IMR-90 (cell line): ENCODE measurements at regions not wholly inside any gene's neighbourhood (a gene's known extent, or its start where the extent isn't known, plus 50 kb on each side); places are given as distances from the start of the nearest gene placed in this dataset.
"Not testable (repeated sequence)": the region's sequence is repeated elsewhere in the genome, so short reads cannot be mapped to it uniquely, and the experiment has no call there.

ENCODE experiments used
- ATAC-seq: fragments of 200-7000 bp; cut with Tn5 transposase; 2 replicates; pipeline ENCODE4 v1.9.1; 2020; ENCODE audit warnings: low read depth, mild to moderate bottlenecking, moderate library complexity
- BruUV-seq: library from RNA; stranded (reverse); fragments of 400-500 nt; replicated peaks from 2 replicates; lab custom pipeline; 2021; lab: Mats Ljungman, UMichigan
- CTCF ChIA-PET: fragments of 300-600 bp; formaldehyde crosslinking; extraction: SDS; loops from one replicate; lab custom pipeline; 2021; ENCODE audit warnings: antibody characterized with exemption; lab: Yijun Ruan, JAX
- POLR2A ChIA-PET: fragments of 300-600 bp; sonication (Branson Sonifier 250); formaldehyde crosslinking; loops from one replicate; lab custom pipeline; 2022; ENCODE audit warnings: antibody characterized with exemption; ENCODE audit not compliant: unreplicated experiment; lab: Charles Lee
- DNase-seq: peaks from one replicate; pipeline ENCODE4 v3.0.0; 2013
- H2AFZ ChIP-seq: replicated peaks from 2 replicates; pipeline ENCODE3; 2013; ENCODE audit warnings: low read length, mild to moderate bottlenecking; ENCODE audit not compliant: poor library complexity
- H2AK5ac ChIP-seq: 2 replicates; pipeline ENCODE4 v1.6.1; 2013; ENCODE audit warnings: low read depth, low read length, inconsistent platforms
- H2AK9ac ChIP-seq: replicated peaks from 2 replicates; pipeline ENCODE3; 2013; ENCODE audit warnings: mild to moderate bottlenecking, low read depth, low read length, moderate library complexity; ENCODE audit not compliant: poor library complexity
- H2BK120ac ChIP-seq: 2 replicates; pipeline ENCODE4 v1.6.1; 2013; ENCODE audit warnings: low read depth, low read length, inconsistent platforms
- H2BK15ac ChIP-seq: 3 replicates; pipeline ENCODE4 v1.6.1; 2013; ENCODE audit warnings: low read depth, low read length, inconsistent platforms
- H2BK20ac ChIP-seq: 2 replicates; pipeline ENCODE4 v1.6.1; 2013; ENCODE audit warnings: low read depth, mild to moderate bottlenecking, inconsistent platforms, low read length, moderate library complexity
- H2BK5ac ChIP-seq: 2 replicates; pipeline ENCODE4 v1.6.1; 2013; ENCODE audit warnings: mild to moderate bottlenecking, low read depth, low read length, inconsistent platforms; ENCODE audit not compliant: poor library complexity, severe bottlenecking
- H3K14ac ChIP-seq: replicated peaks from 2 replicates; pipeline ENCODE4 v1.6.1; 2013; ENCODE audit warnings: low read depth, low read length, inconsistent platforms
- H3K18ac ChIP-seq: 2 replicates; pipeline ENCODE4 v1.6.1; 2013; ENCODE audit warnings: low read depth, low read length, control low read depth
- H3K23ac ChIP-seq: 2 replicates; pipeline ENCODE4 v1.6.1; 2013; ENCODE audit warnings: low read depth, low read length, inconsistent platforms
- H3K27ac ChIP-seq: 2 replicates; pipeline ENCODE4 v1.5.1; 2013; ENCODE audit warnings: mild to moderate bottlenecking, control low read depth, low read length; ENCODE audit not compliant: insufficient read depth
- H3K27me3 ChIP-seq: 2 replicates; pipeline ENCODE4 v1.6.1; 2013; ENCODE audit warnings: low read length; ENCODE audit not compliant: control insufficient read depth, insufficient read depth
- H3K36me3 ChIP-seq: 2 replicates; pipeline ENCODE4 v1.6.1; 2013; ENCODE audit warnings: low read length, mixed read lengths; ENCODE audit not compliant: control insufficient read depth, insufficient read depth
- H3K4ac ChIP-seq: 2 replicates; pipeline ENCODE4 v1.6.1; 2013; ENCODE audit warnings: low read depth, low read length, inconsistent platforms
- H3K4me1 ChIP-seq: 2 replicates; pipeline ENCODE4 v1.6.1; 2013; ENCODE audit warnings: low read length, mixed read lengths; ENCODE audit not compliant: control insufficient read depth, insufficient read depth
- H3K4me2 ChIP-seq: 2 replicates; pipeline ENCODE4 v1.6.1; 2013; ENCODE audit warnings: low read depth, mild to moderate bottlenecking, control low read depth, low read length, moderate library complexity
- H3K4me3 ChIP-seq: 2 replicates; pipeline ENCODE4 v1.5.1; 2013; ENCODE audit warnings: low read depth, mild to moderate bottlenecking, control low read depth, low read length, moderate library complexity; ENCODE audit not compliant: insufficient read depth
- H3K56ac ChIP-seq: 2 replicates; pipeline ENCODE4 v1.6.1; 2013; ENCODE audit warnings: low read length, inconsistent platforms; ENCODE audit not compliant: insufficient read depth; ENCODE audit errors: extremely low read depth
- H3K79me1 ChIP-seq, 2 experiments: 2 replicates each; pipeline ENCODE4 v1.6.1; 2013; ENCODE audit warnings: low read length in 2 of 2, inconsistent platforms in 1 of 2, low read depth in 1 of 2
- H3K9ac ChIP-seq: 2 replicates; pipeline ENCODE4 v1.6.1; 2013; ENCODE audit warnings: low read depth, low read length, control low read depth
- H3K9me1 ChIP-seq: 2 replicates; pipeline ENCODE4 v1.6.1; 2013; ENCODE audit warnings: low read length, inconsistent platforms; ENCODE audit not compliant: insufficient read depth
- H3K9me3 ChIP-seq: 2 replicates; pipeline ENCODE4 v1.6.1; 2013; ENCODE audit warnings: low read length; ENCODE audit not compliant: control insufficient read depth, insufficient read depth
- H4K20me1 ChIP-seq: 2 replicates; pipeline ENCODE4 v1.6.1; 2013; ENCODE audit warnings: low read length, inconsistent platforms; ENCODE audit not compliant: insufficient read depth
- H4K5ac ChIP-seq: 2 replicates; pipeline ENCODE4 v1.6.1; 2013; ENCODE audit warnings: mild to moderate bottlenecking, low read depth, low read length, control low read depth
- H4K8ac ChIP-seq, 2 experiments: 2 replicates each; pipeline ENCODE4 v1.6.1; 2013; ENCODE audit warnings: low read depth in 2 of 2, low read length in 2 of 2, control low read depth in 1 of 2, inconsistent platforms in 1 of 2
- H4K91ac ChIP-seq: 2 replicates; pipeline ENCODE4 v1.6.1; 2013; ENCODE audit warnings: low read depth, low read length, inconsistent platforms; ENCODE audit not compliant: insufficient read depth
- WGBS, 2 experiments: methylation state at CpG; one replicate each; pipeline versions ENCODE4 v1.1.5 to v1.1.7; 2013; ENCODE audit warnings: missing lambda C conversion rate in 2 of 2; ENCODE audit not compliant: insufficient read length in 1 of 2; ENCODE audit errors: extremely low coverage in 2 of 2; 5-methylcytosine and 5-hydroxymethylcytosine counted together
- dilution Hi-C: fragments of 300-500 bp; cut with HindIII; formaldehyde crosslinking; loops from one replicate; pipeline ENCODE4 v1.14.3; 2018; ENCODE audit warnings: low sequenced_read_pairs; ENCODE audit not compliant: unreplicated experiment
- in situ Hi-C: fragments of 300-500 bp; cut with MboI; formaldehyde crosslinking; loops from 3 replicates; pipeline ENCODE4 v1.14.3; 2019; ENCODE audit warnings: low sequenced_read_pairs, inconsistent platforms, mixed read lengths
- intact Hi-C: fragments of 100-400 bp; cut with micrococcal nuclease; formaldehyde crosslinking; loops from 2 replicates; pipeline ENCODE4 v1.10.0; 2022

GRCh38 chrX:10469-11458 lies 270.4 kb upstream of the PLCXD1 start:
- H3K4me3 ChIP-seq, H2AFZ ChIP-seq, in situ Hi-C loops, H2AK5ac ChIP-seq, H2AK9ac ChIP-seq, H4K5ac ChIP-seq, H3K27me3 ChIP-seq, H3K79me1 ChIP-seq, DNase-seq, H3K4me2 ChIP-seq, H3K27ac ChIP-seq, H3K18ac ChIP-seq, H3K9ac ChIP-seq, H2BK15ac ChIP-seq, H3K4me1 ChIP-seq, H2BK120ac ChIP-seq, H3K4ac ChIP-seq, H3K9me3 ChIP-seq, H3K23ac ChIP-seq, CTCF ChIA-PET, H4K8ac ChIP-seq, POLR2A ChIA-PET, intact Hi-C loops, H3K14ac ChIP-seq, BruUV-seq, H4K20me1 ChIP-seq, H3K9me1 ChIP-seq, H3K56ac ChIP-seq, H2BK20ac ChIP-seq, ATAC-seq, H2BK5ac ChIP-seq, H4K91ac ChIP-seq, dilution Hi-C loops, H3K36me3 ChIP-seq: not testable (repeated sequence)
- WGBS, 2 experiments, result no CpG with 5 or more reads among the region's 18 CpGs

- H4K20me1 ChIP-seq, POLR2A ChIA-PET, H3K4me3 ChIP-seq, H3K36me3 ChIP-seq, intact Hi-C loops, H3K56ac ChIP-seq, DNase-seq, H4K5ac ChIP-seq, H2AFZ ChIP-seq, H3K23ac ChIP-seq, H2AK9ac ChIP-seq, in situ Hi-C loops, H2BK5ac ChIP-seq, CTCF ChIA-PET, H3K27me3 ChIP-seq, H2AK5ac ChIP-seq, BruUV-seq, H4K91ac ChIP-seq, H3K4me1 ChIP-seq, H3K18ac ChIP-seq, H3K4ac ChIP-seq, H3K9me1 ChIP-seq, H3K4me2 ChIP-seq, H3K27ac ChIP-seq, dilution Hi-C loops, H3K79me1 ChIP-seq, H2BK20ac ChIP-seq, H3K9ac ChIP-seq, H4K8ac ChIP-seq, H3K14ac ChIP-seq, H2BK120ac ChIP-seq, H3K9me3 ChIP-seq, H2BK15ac ChIP-seq: not testable (repeated sequence)
- ATAC-seq, result peak; percentile 63
- WGBS, 2 experiments, result no CpG with 5 or more reads among the region's 45 CpGs
Observed at GRCh38 chrX:13821-14443, 267.2 kb upstream of the PLCXD1 start.
